Endodermal cell (in vitro differentiated cells): ENCODE measurements at regions not wholly inside any gene's neighbourhood (a gene's known extent, or its start where the extent isn't known, plus 50 kb on each side); places are given as distances from the start of the nearest gene placed in this dataset.

ENCODE experiments used
- DNase-seq: peaks from one replicate; pipeline ENCODE4 v3.0.0-alpha.2; 2017
- H3K27ac ChIP-seq: 2 replicates; pipeline ENCODE4 v1.5.1; 2013; ENCODE audit warnings: mild to moderate bottlenecking, low read depth, low read length, moderate library complexity
- H3K27me3 ChIP-seq: 2 replicates; pipeline ENCODE4 v1.6.1; 2013; ENCODE audit warnings: mild to moderate bottlenecking, low read length, moderate library complexity; ENCODE audit not compliant: insufficient read depth, control insufficient read depth, poor library complexity, severe bottlenecking
- H3K36me3 ChIP-seq: 2 replicates; pipeline ENCODE4 v1.7.0; 2013; ENCODE audit warnings: mild to moderate bottlenecking, low read length, moderate library complexity; ENCODE audit not compliant: control insufficient read depth, insufficient read depth
- H3K4me1 ChIP-seq: one replicate; pipeline ENCODE4 v1.7.0; 2013; ENCODE audit warnings: low read length; ENCODE audit not compliant: control insufficient read depth, insufficient read depth
- H3K4me3 ChIP-seq: 2 replicates; pipeline ENCODE4 v1.5.1; 2013; ENCODE audit warnings: mild to moderate bottlenecking, low read length, moderate library complexity
- H3K9ac ChIP-seq: 2 replicates; pipeline ENCODE4 v1.6.1; 2013; ENCODE audit warnings: mild to moderate bottlenecking, low read length, moderate library complexity; ENCODE audit not compliant: poor library complexity, severe bottlenecking; ENCODE audit errors: extremely low read depth
- H3K9me3 ChIP-seq: 2 replicates; pipeline ENCODE4 v1.6.1; 2013; ENCODE audit warnings: mild to moderate bottlenecking, low read length, moderate library complexity; ENCODE audit not compliant: control insufficient read depth
- H3K27ac Mint-ChIP-seq: 2 replicates; pipeline ENCODE4 v1.8.0; 2020; ENCODE audit warnings: mixed read lengths
- H3K27me3 Mint-ChIP-seq: 2 replicates; pipeline ENCODE4 v1.8.0; 2021; ENCODE audit warnings: mild to moderate bottlenecking, mixed read lengths; ENCODE audit not compliant: insufficient read depth
- H3K36me3 Mint-ChIP-seq: 2 replicates; pipeline ENCODE4 v1.8.0; 2020; ENCODE audit warnings: low read depth, mixed read lengths
- H3K4me1 Mint-ChIP-seq: 2 replicates; pipeline ENCODE4 v1.8.0; 2020; ENCODE audit warnings: mixed read lengths
- H3K4me3 Mint-ChIP-seq: 2 replicates; pipeline ENCODE4 v1.8.0; 2020; ENCODE audit warnings: mild to moderate bottlenecking, moderate library complexity, mixed read lengths
- H3K9me3 Mint-ChIP-seq: 2 replicates; pipeline ENCODE4 v1.8.0; 2020; ENCODE audit warnings: mild to moderate bottlenecking, mixed read lengths
- CTCF ChIP-seq: fragments of 200-600 bp; sonication (generic); conservative IDR thresholded peaks from 2 replicates; pipeline ENCODE4 v1.5.0; 2021; ENCODE audit warnings: antibody characterized with exemption, mild to moderate bottlenecking
- WGBS, 2 experiments: methylation state at CpG; one replicate each; pipeline versions ENCODE4 v1.1.5 to v1.1.7; 2013; ENCODE audit warnings: missing lambda C conversion rate in 2 of 2, mixed read lengths in 1 of 2; ENCODE audit not compliant: insufficient coverage in 1 of 2, insufficient read length in 1 of 2; 5-methylcytosine and 5-hydroxymethylcytosine counted together

- DNase-seq = no peak
- Histone ChIP-seq H3K9me3 (no peaks in the 10 kb centered on the region), H3K9ac (no peak overlapping the region), H3K4me1 (peaks cover 4% of the 10 kb centered on the region), H3K36me3 (no peaks in the 10 kb centered on the region), H3K27me3 (no peaks in the 10 kb centered on the region), H3K4me3 (no peak overlapping the region), H3K27ac (no peak overlapping the region)
- Mint-ChIP-seq H3K27me3 (peaks cover 6% of the 10 kb centered on the region), H3K4me1 (peaks cover 29% of the 10 kb centered on the region), H3K27ac (no peak overlapping the region), H3K36me3 (no peaks in the 10 kb centered on the region), H3K4me3 (no peak overlapping the region), H3K9me3 (no peaks in the 10 kb centered on the region)
- TF ChIP-seq CTCF = no peak
- WGBS, 2 experiments = 66 to 96% methylated on average over 2 to 3 of the region's 3 CpGs
Observed at GRCh38 chr22:27637604-27638003, 164.0 kb downstream of the MN1 start.

- WGBS, 2 experiments = 92 to 93% methylated on average over 16 to 25 of the region's 25 CpGs
- Mint-ChIP-seq H3K9me3 (no peaks in the 10 kb centered on the region), H3K27me3 (peaks cover 6% of the 10 kb centered on the region), H3K4me3 (no peak overlapping the region), H3K27ac (no peak overlapping the region), H3K36me3 (no peaks in the 10 kb centered on the region), H3K4me1 (peaks cover 28% of the 10 kb centered on the region)
- Histone ChIP-seq H3K27me3 (no peaks in the 10 kb centered on the region), H3K9me3 (no peaks in the 10 kb centered on the region), H3K36me3 (no peaks in the 10 kb centered on the region), H3K4me1 (peaks cover 4% of the 10 kb centered on the region), H3K27ac (no peak overlapping the region), H3K9ac (no peak overlapping the region), H3K4me3 (no peak overlapping the region)
- DNase-seq = no peak
- TF ChIP-seq CTCF = no peak
Observed at GRCh38 chr22:27638329-27639233, 163.0 kb downstream of the MN1 start.

- no peak for TF ChIP-seq CTCF
- Histone ChIP-seq H3K4me3 (no peak overlapping the region), H3K27ac (peak overlapping the region; percentile 6), H3K9me3 (no peaks in the 10 kb centered on the region), H3K27me3 (no peaks in the 10 kb centered on the region), H3K4me1 (peaks cover 4% of the 10 kb centered on the region), H3K36me3 (no peaks in the 10 kb centered on the region), H3K9ac (no peak overlapping the region)
- no peaks in the 10 kb centered on the region for H3K9me3 Mint-ChIP-seq
- H3K4me1 Mint-ChIP-seq = peaks cover 26% of the 10 kb centered on the region
- H3K27me3 Mint-ChIP-seq = peaks cover 6% of the 10 kb centered on the region
- H3K36me3 Mint-ChIP-seq = no peaks in the 10 kb centered on the region
- H3K27ac Mint-ChIP-seq = no peak overlapping the region
- no peak for DNase-seq
- 83 to 85% methylated on average over 12 to 18 of the region's 19 CpGs for WGBS, 2 experiments
- no peak overlapping the region for H3K4me3 Mint-ChIP-seq
Observed at GRCh38 chr22:27639248-27640086, 162.1 kb downstream of the MN1 start.
